Muscle layer of colon (tissue), 2 donors: ENCODE measurements at regions not wholly inside any gene's neighbourhood (a gene's known extent, or its start where the extent isn't known, plus 50 kb on each side); places are given as distances from the start of the nearest gene placed in this dataset.

Experiments
- H3K27ac ChIP-seq: one replicate; pipeline ENCODE4 v1.7.0; 2013; ENCODE audit warnings: low read depth, mild to moderate bottlenecking, low read length, moderate library complexity
- H3K27me3 ChIP-seq, 2 donors: one replicate each; pipeline ENCODE4 v1.7.0; 2013; ENCODE audit warnings: low read length in 2 of 2, mild to moderate bottlenecking in 2 of 2; ENCODE audit not compliant: insufficient read depth in 2 of 2, control insufficient read depth in 1 of 2
- H3K36me3 ChIP-seq: one replicate; pipeline ENCODE4 v1.7.0; 2013; ENCODE audit warnings: mild to moderate bottlenecking, low read length; ENCODE audit not compliant: insufficient read depth
- H3K4me1 ChIP-seq: one replicate; pipeline ENCODE4 v1.7.0; 2013; ENCODE audit warnings: mild to moderate bottlenecking, low read length; ENCODE audit not compliant: insufficient read depth
- H3K4me3 ChIP-seq, 2 donors: one replicate each; pipeline ENCODE4 v1.7.0; 2013; ENCODE audit warnings: low read length in 2 of 2, low read depth in 1 of 2, mild to moderate bottlenecking in 1 of 2, moderate library complexity in 1 of 2
- H3K9ac ChIP-seq: one replicate; pipeline ENCODE4 v1.7.0; 2013; ENCODE audit warnings: low read length
- H3K9me3 ChIP-seq: one replicate; pipeline ENCODE4 v1.7.0; 2013; ENCODE audit warnings: mild to moderate bottlenecking, low read length
- donor health status: abdominal sarcoma.
- donor health status: Adenocarcinoma of cecum.

DNA sequence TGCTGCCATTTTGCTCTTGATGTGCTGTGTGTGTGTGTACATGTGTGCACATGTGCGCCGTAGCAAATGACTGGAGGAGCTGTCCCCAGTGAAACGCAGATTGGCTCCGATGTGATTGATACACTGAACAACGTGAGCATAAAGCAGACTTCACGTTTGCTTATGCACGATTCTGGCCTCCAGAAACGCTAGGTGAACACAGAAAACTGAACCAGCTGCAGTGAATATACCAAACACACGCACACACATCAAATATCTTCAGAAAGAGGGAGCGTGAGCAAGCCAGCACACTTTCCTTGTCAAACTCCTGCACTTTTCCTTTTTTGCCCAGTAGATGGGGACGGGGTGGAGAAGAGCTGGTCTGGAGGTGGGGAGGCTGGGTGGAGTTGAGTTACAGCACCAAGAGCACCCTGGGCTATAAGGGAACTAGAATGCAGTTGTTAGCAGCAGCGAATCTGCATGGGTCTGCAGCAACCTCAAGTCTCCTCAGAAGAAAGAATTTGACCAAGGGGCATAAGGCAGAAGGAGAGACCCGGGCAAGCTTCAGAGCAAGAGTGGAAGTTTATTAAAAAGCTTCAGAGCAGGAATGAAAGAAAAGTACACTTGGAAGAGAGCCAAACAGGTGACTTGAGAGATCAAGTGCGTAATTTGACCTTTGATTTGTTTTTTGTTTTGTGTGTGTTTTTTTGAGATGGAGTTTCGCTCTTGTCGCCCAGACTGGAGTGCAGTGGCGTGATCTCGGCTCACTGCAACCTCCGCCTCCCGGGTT is 77.8 kb upstream of the CADM1 start:
- no peaks in the 10 kb centered on the region for H3K36me3 ChIP-seq
- no peaks in the 10 kb centered on the region for H3K4me1 ChIP-seq
- H3K4me3 ChIP-seq = no peak overlapping the region
- no peaks in the 10 kb centered on the region for H3K9me3 ChIP-seq
- no peaks in the 10 kb centered on the region for H3K27me3 ChIP-seq
- no peak overlapping the region for H3K27ac ChIP-seq
- no peak overlapping the region for H3K9ac ChIP-seq

GRCh38 chr11:115580927-115581680 is 76.9 kb upstream of the CADM1 start:
- Histone ChIP-seq H3K27ac (no peak overlapping the region), H3K4me1 (no peaks in the 10 kb centered on the region), H3K36me3 (no peaks in the 10 kb centered on the region), H3K4me3 (no peak overlapping the region), H3K27me3 (no peaks in the 10 kb centered on the region), H3K9me3 (no peaks in the 10 kb centered on the region), H3K9ac (no peak overlapping the region)

- H3K36me3 ChIP-seq = no peaks in the 10 kb centered on the region
- H3K27me3 ChIP-seq = no peaks in the 10 kb centered on the region
- no peak overlapping the region for H3K27ac ChIP-seq
- no peak overlapping the region for H3K4me3 ChIP-seq
- H3K9ac ChIP-seq = no peak overlapping the region
- H3K9me3 ChIP-seq = no peaks in the 10 kb centered on the region
- H3K4me1 ChIP-seq = no peaks in the 10 kb centered on the region
Measured at GRCh38 chr11:115580416-115580815, 76.2 kb upstream of the CADM1 start.

- H3K4me3 ChIP-seq = no peak overlapping the region
- no peaks in the 10 kb centered on the region for H3K9me3 ChIP-seq
- no peaks in the 10 kb centered on the region for H3K4me1 ChIP-seq
- H3K36me3 ChIP-seq = no peaks in the 10 kb centered on the region
- no peak overlapping the region for H3K27ac ChIP-seq
- H3K9ac ChIP-seq = no peak overlapping the region
- no peaks in the 10 kb centered on the region for H3K27me3 ChIP-seq
Measured at GRCh38 chr11:115579181-115579825, 75.1 kb upstream of the CADM1 start.

- Histone ChIP-seq H3K9me3 (no peaks in the 10 kb centered on the region), H3K27me3 (no peaks in the 10 kb centered on the region), H3K36me3 (no peaks in the 10 kb centered on the region), H3K4me1 (no peaks in the 10 kb centered on the region), H3K9ac (no peak overlapping the region), H3K4me3 (no peak overlapping the region), H3K27ac (no peak overlapping the region)
Measured at GRCh38 chr11:115578275-115578674, 74.1 kb upstream of the CADM1 start.

GRCh38 chr11:115577701-115578100 is 73.5 kb upstream of the CADM1 start:
- H3K27ac ChIP-seq = no peak overlapping the region
- no peaks in the 10 kb centered on the region for H3K27me3 ChIP-seq
- H3K9me3 ChIP-seq = no peaks in the 10 kb centered on the region
- H3K4me1 ChIP-seq = no peaks in the 10 kb centered on the region
- no peak overlapping the region for H3K9ac ChIP-seq
- no peak overlapping the region for H3K4me3 ChIP-seq
- H3K36me3 ChIP-seq = no peaks in the 10 kb centered on the region

DNA sequence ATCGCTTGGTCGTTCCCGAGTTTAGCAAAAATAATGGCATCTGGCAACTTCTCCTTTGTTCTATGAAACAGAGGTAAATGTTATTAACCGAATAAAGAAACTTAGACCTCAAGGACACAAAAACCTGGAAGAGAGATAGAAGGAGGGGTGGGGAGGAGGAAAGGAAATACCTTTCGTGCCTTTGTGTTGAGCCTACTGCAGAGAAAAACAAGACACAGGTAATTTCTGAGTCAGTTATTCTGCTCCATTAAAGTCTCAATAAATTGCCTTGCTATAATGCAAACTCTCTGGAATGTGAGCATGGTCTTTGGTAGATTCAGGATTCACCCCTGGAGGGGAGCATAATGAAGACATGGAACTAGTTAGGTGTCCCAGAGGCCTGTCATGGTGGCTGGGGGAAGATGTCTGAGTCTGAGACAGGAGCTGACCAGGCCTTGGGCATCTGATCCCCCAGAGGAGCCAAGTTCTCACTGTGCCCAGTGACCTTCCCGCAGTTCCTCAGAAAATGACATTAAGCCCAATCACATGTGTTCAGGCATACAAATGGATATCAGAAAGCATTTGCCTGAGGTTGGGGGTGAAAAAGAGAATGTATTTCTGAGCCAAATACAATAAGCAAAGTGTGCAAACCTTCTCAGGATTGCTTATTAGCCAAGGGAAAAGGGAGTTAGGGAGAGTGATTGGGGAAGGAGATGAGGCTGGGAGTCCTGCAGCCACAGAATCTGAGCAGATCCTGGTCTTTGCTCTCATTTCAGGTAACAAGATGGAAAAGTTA is 72.6 kb upstream of the CADM1 start:
- H3K9me3 ChIP-seq = no peaks in the 10 kb centered on the region
- H3K4me1 ChIP-seq = no peaks in the 10 kb centered on the region
- no peak overlapping the region for H3K4me3 ChIP-seq
- no peak overlapping the region for H3K9ac ChIP-seq
- no peaks in the 10 kb centered on the region for H3K36me3 ChIP-seq
- no peak overlapping the region for H3K27ac ChIP-seq
- H3K27me3 ChIP-seq = no peaks in the 10 kb centered on the region

- no peaks in the 10 kb centered on the region for H3K27me3 ChIP-seq
Measured at GRCh38 chr11:115572551-115572950, 68.3 kb upstream of the CADM1 start.

GRCh38 chr11:115566180-115566764 is 62.1 kb upstream of the CADM1 start:
- no peaks in the 10 kb centered on the region for H3K4me1 ChIP-seq
- no peak overlapping the region for H3K4me3 ChIP-seq
- no peak overlapping the region for H3K9ac ChIP-seq
- H3K27ac ChIP-seq = no peak overlapping the region
- H3K27me3 ChIP-seq = no peaks in the 10 kb centered on the region
- H3K9me3 ChIP-seq = no peaks in the 10 kb centered on the region
- no peaks in the 10 kb centered on the region for H3K36me3 ChIP-seq

More at GRCh38 chr11:115572551-115572950, 68.3 kb upstream of the CADM1 start:
- no peaks in the 10 kb centered on the region for H3K36me3 ChIP-seq
- no peak overlapping the region for H3K27ac ChIP-seq
- H3K9me3 ChIP-seq = no peaks in the 10 kb centered on the region
- no peak overlapping the region for H3K9ac ChIP-seq
- no peaks in the 10 kb centered on the region for H3K4me1 ChIP-seq
- H3K4me3 ChIP-seq = no peak overlapping the region

DNA sequence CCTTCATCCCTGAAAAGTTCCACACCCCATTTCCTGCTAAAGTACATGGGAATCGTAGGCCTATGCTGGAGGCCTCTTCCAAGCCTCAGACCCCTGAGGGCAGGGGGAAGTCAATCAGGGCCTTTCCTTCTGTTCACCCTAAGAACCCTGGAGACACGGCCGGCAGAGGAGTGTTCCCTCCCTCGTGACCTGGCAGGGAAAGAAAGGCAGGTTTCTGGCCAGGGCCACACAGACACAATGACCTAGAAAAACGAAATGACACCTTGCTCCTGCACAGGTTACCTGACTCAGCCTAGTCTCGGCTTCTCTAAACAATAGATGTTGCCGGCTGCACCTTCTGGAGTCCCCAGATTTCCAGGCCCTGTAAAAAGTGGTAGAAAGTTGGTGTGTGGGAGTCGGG is 60.6 kb upstream of the CADM1 start:
- no peaks in the 10 kb centered on the region for H3K4me1 ChIP-seq
- no peaks in the 10 kb centered on the region for H3K27me3 ChIP-seq
- H3K9ac ChIP-seq = no peak overlapping the region
- H3K4me3 ChIP-seq = no peak overlapping the region
- H3K36me3 ChIP-seq = no peaks in the 10 kb centered on the region
- H3K9me3 ChIP-seq = no peaks in the 10 kb centered on the region
- no peak overlapping the region for H3K27ac ChIP-seq

DNA sequence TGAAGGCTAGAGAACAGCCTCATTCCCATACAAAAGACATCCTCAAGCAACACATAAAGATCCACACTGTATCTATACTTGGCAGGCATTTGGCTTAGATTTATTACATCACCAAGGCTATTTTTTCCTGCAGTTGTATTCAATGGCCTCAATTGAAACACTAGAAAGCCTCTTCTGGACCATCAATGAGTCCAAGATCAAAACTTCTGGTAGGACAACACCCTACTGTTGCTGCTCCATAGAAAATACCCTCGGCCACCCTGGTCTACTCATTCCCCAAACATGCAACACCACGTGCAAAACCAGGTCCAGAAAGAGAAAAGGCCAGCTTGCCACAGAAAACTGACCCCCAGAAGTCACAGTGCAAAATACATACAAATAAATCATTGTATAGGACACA is 56.9 kb upstream of the CADM1 start:
- Histone ChIP-seq H3K4me3 (no peak overlapping the region), H3K27me3 (no peaks in the 10 kb centered on the region), H3K9me3 (no peaks in the 10 kb centered on the region), H3K9ac (no peak overlapping the region), H3K36me3 (no peaks in the 10 kb centered on the region), H3K4me1 (no peaks in the 10 kb centered on the region), H3K27ac (no peak overlapping the region)
